Sigmoid colon (tissue), 6 donors: ENCODE measurements at regions not wholly inside any gene's neighbourhood (a gene's known extent, or its start where the extent isn't known, plus 50 kb on each side); places are given as distances from the start of the nearest gene placed in this dataset.
"Not testable (repeated sequence)": the region's sequence is repeated elsewhere in the genome, so short reads cannot be mapped to it uniquely, and the experiment has no call there.

Experiments used
- DNase-seq: peaks from one replicate; pipeline ENCODE4 v3.0.0-alpha.2; 2019
- H3K27ac ChIP-seq, 4 donors: fragments of 200-600 bp; sonication (generic); one replicate each; pipeline ENCODE4 v1.5.1; 2016 to 2019; ENCODE audit warnings: mild to moderate bottlenecking in 1 of 4
- H3K27me3 ChIP-seq, 3 donors: fragments of 200-600 bp; sonication (generic); one replicate each; pipeline ENCODE4 v1.5.1; 2019; ENCODE audit warnings: mild to moderate bottlenecking in 1 of 3
- H3K36me3 ChIP-seq, 4 donors: fragments of 200-600 bp; sonication (generic); one replicate each; pipeline ENCODE4 v1.5.1; 2016 to 2019
- H3K4me1 ChIP-seq, 4 donors: fragments of 200-600 bp; sonication (generic); one replicate each; pipeline ENCODE4 v1.5.1; 2017 to 2019
- H3K4me3 ChIP-seq, 4 donors: fragments of 200-600 bp; sonication (generic); one replicate each; pipeline ENCODE4 v1.5.1; 2017 to 2019; ENCODE audit warnings: mild to moderate bottlenecking in 2 of 4, moderate library complexity in 1 of 4
- H3K9me3 ChIP-seq, 4 donors: fragments of 200-600 bp in 3 of 4; sonication (generic) in 3 of 4; one replicate each; pipeline versions ENCODE4 v1.5.1 to v1.6.1; 2013 to 2019
- EP300 ChIP-seq, 4 donors: sonication (generic); formaldehyde crosslinking; IDR thresholded peaks; one replicate each; pipeline ENCODE4 v1.6.1; 2017; ENCODE audit warnings: antibody characterized with exemption in 4 of 4
- POLR2A ChIP-seq, 2 donors: fragments of 450-650 bp; IDR thresholded peaks; one replicate each; pipeline ENCODE4 v1.6.1; 2016; ENCODE audit warnings: antibody characterized with exemption in 2 of 2, mild to moderate bottlenecking in 2 of 2, moderate library complexity in 2 of 2
- POLR2AphosphoS5 ChIP-seq, 4 donors: sonication (generic); formaldehyde crosslinking; IDR thresholded peaks; one replicate each; pipeline ENCODE4 v1.6.1; 2017; ENCODE audit warnings: antibody characterized with exemption in 4 of 4
- WGBS, 2 donors: extraction: QIAGEN DNeasy Blood & Tissue Kit; methylation state at CpG; one replicate each; pipeline ENCODE4 v1.1.7; 2013; 5-methylcytosine and 5-hydroxymethylcytosine counted together
- intact Hi-C: fragments of 100-400 bp; cut with DNase I; formaldehyde crosslinking; loops from one replicate; pipeline ENCODE4 v1.15.1; 2023
- TF ChIP-seq, protein P1 (sequence below), 4 experiments: fragments of 450-650 bp in 3 of 4; fragments of 200-600 bp in 1 of 4; IDR thresholded peaks; one replicate each; pipeline ENCODE4 v1.5.1; 2016 to 2019; ENCODE audit warnings: antibody characterized with exemption in 4 of 4, mild to moderate bottlenecking in 3 of 4, moderate library complexity in 2 of 4
- donor health status: healthy with polysubstance abuse.
- donor health status: healthy.

DNA sequence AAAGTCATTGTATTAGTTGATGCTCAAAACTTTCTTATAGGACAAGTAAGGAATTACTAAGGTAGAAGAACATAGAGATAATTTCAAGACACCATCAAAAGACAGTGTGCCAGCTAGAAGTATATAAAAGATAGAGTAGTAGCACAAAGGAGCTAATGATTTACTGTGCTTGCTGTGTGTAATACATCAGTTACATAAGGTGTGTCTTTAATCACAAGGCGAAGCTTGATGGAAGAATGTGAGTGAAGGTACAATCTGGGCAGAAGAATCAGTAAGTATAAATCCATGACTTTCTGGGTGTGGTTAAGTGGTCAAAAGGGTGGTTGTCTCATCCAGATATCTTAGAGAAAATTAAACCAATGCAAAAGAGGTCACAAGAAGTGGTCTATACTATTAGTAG is 95.1 kb upstream of the BOD1L1 start:
- Histone ChIP-seq H3K4me1 (no peaks in the 10 kb centered on the region), H3K36me3 (no peaks in the 10 kb centered on the region), H3K4me3 (no peak overlapping the region), H3K27ac (no peak overlapping the region), H3K9me3 (no peaks in the 10 kb centered on the region), H3K27me3 (no peaks in the 10 kb centered on the region)
- 35 to 76% methylated on average over 1 of the region's 1 CpG for WGBS, 2 donors
- no peak for TF ChIP-seq POLR2AphosphoS5 (IDR thresholded peaks at IDR 0.05)
- TF ChIP-seq EP300 (IDR thresholded peaks at IDR 0.05) = no peak
- TF ChIP-seq, protein P1, sequence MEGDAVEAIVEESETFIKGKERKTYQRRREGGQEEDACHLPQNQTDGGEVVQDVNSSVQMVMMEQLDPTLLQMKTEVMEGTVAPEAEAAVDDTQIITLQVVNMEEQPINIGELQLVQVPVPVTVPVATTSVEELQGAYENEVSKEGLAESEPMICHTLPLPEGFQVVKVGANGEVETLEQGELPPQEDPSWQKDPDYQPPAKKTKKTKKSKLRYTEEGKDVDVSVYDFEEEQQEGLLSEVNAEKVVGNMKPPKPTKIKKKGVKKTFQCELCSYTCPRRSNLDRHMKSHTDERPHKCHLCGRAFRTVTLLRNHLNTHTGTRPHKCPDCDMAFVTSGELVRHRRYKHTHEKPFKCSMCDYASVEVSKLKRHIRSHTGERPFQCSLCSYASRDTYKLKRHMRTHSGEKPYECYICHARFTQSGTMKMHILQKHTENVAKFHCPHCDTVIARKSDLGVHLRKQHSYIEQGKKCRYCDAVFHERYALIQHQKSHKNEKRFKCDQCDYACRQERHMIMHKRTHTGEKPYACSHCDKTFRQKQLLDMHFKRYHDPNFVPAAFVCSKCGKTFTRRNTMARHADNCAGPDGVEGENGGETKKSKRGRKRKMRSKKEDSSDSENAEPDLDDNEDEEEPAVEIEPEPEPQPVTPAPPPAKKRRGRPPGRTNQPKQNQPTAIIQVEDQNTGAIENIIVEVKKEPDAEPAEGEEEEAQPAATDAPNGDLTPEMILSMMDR (IDR thresholded peaks at IDR 0.05) = no peak
- no peak for TF ChIP-seq POLR2A (IDR thresholded peaks at IDR 0.05)
- no peak for DNase-seq
- intact Hi-C loops = no loop called here

DNA sequence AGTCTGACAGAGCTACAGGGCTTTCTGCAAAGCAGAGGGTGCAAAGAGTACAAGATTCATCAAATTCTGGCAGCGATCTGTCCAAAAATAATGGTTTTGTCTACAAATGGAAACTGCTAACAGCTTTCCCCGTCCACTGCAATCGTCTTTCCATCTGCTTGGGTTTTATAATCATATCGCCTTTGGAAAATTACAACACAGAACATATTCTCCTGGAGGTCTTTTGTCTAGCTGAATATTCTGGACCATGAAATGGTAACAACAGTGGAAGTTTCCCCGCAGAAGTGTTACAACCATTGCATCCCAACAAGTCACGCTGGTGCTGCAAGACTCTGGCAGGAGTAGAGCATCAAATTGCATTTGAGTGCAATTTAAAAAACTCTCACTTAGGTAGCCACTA is 101.2 kb upstream of the BOD1L1 start:
- Histone ChIP-seq H3K36me3 (no peaks in the 10 kb centered on the region), H3K27ac (no peak overlapping the region), H3K27me3 (no peaks in the 10 kb centered on the region), H3K4me1 (no peaks in the 10 kb centered on the region), H3K4me3 (no peak overlapping the region), H3K9me3 (no peaks in the 10 kb centered on the region)
- no peak for DNase-seq
- intact Hi-C loops = no loop called here
- 83 to 89% methylated on average over 6 of the region's 6 CpGs for WGBS, 2 donors
- TF ChIP-seq POLR2AphosphoS5 (IDR thresholded peaks at IDR 0.05) = no peak
- no peak for TF ChIP-seq EP300 (IDR thresholded peaks at IDR 0.05)
- no peak for TF ChIP-seq POLR2A (IDR thresholded peaks at IDR 0.05)
- TF ChIP-seq, protein P1 (IDR thresholded peaks at IDR 0.05) = no peak

DNA sequence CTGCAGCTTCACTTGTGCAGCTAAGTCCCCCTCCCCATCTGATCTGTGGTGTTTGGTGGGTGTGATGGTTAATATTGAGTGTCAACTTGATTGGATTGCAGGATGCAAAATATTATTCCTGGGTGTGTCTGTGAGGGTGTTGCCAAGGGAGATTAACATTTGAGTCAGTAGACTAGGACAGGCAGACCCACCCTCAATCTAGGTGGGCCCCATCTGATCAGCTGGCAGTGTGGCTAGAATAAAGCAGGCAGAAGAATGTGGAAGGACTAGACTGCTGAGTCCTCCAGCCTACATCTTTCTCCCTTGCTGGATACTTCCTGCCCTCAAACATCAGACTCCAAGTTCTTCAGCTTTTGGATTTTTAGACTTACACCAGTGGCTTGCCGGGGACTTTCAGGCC is 103.5 kb upstream of the BOD1L1 start:
- Histone ChIP-seq H3K9me3 (no peaks in the 10 kb centered on the region), H3K27ac (no peak overlapping the region), H3K4me3 (no peak overlapping the region), H3K27me3 (no peaks in the 10 kb centered on the region), H3K36me3 (no peaks in the 10 kb centered on the region), H3K4me1 (no peaks in the 10 kb centered on the region)
- no peak for DNase-seq
- intact Hi-C loops = no loop called here
- no peak for TF ChIP-seq POLR2AphosphoS5 (IDR thresholded peaks at IDR 0.05)
- TF ChIP-seq EP300 (IDR thresholded peaks at IDR 0.05) = no peak
- TF ChIP-seq, protein P1 (IDR thresholded peaks at IDR 0.05) = no peak
- no peak for TF ChIP-seq POLR2A (IDR thresholded peaks at IDR 0.05)
- 90 to 93% methylated on average over 1 of the region's 1 CpG for WGBS, 2 donors

DNA sequence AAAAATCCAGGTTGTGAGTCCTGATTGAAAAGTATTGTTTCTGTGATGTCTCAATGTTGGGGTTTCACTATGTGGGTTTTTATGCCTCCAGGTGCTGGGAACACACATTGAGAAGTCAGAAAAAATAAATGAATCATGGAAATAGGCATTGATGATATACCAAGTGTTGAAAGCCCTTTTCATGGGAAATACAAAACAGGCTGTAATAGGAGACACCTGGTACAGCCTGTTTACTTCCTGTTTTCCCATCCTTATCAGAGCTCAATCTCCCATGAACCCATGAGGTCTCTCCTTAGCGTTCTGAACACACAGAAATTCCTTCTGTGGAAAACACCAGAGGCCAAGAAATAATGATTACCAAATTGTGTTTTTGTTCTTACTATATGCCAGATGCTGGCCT is 106.3 kb upstream of the BOD1L1 start:
- H3K27ac ChIP-seq = no peak overlapping the region
- H3K36me3 ChIP-seq = no peaks in the 10 kb centered on the region
- no peaks in the 10 kb centered on the region for H3K9me3 ChIP-seq
- DNase-seq = no peak
- H3K4me3 ChIP-seq = no peak overlapping the region
- intact Hi-C loops = no loop called here
- no peaks in the 10 kb centered on the region for H3K4me1 ChIP-seq
- no peaks in the 10 kb centered on the region for H3K27me3 ChIP-seq
- WGBS, 2 donors = 17 to 34% methylated on average over 1 of the region's 1 CpG
- no peak for TF ChIP-seq EP300 (IDR thresholded peaks at IDR 0.05)
- TF ChIP-seq, protein P1 (IDR thresholded peaks at IDR 0.05) = no peak
- no peak for TF ChIP-seq POLR2A (IDR thresholded peaks at IDR 0.05)
- TF ChIP-seq POLR2AphosphoS5 (IDR thresholded peaks at IDR 0.05) = no peak

DNA sequence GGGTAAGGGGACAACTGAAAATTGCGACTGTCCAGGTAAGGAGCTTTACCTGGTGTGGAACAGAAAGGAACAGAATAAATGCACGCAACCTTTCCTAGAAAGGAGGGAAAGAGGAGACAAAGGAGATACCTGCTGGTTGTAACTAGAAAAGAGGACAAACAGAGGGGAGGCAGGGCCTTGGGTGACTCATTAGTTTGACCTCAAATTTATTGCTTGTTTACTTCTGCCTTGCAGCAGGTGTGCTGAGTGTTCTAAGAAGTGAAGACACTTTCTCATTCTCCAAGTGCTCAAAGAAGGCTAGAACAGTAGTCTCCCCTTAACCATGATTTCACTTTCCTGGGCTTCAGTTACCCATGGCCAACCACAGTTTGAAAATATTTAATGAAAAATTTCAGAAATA is 123.1 kb upstream of the BOD1L1 start:
- Histone ChIP-seq H3K36me3 (no peaks in the 10 kb centered on the region), H3K27me3 (no peaks in the 10 kb centered on the region), H3K4me3 (no peak overlapping the region), H3K27ac (no peak overlapping the region), H3K9me3 (no peaks in the 10 kb centered on the region), H3K4me1 (no peaks in the 10 kb centered on the region)
- TF ChIP-seq POLR2A (IDR thresholded peaks at IDR 0.05) = no peak
- no peak for TF ChIP-seq POLR2AphosphoS5 (IDR thresholded peaks at IDR 0.05)
- no peak for TF ChIP-seq EP300 (IDR thresholded peaks at IDR 0.05)
- TF ChIP-seq, protein P1 (IDR thresholded peaks at IDR 0.05) = no peak
- DNase-seq = no peak
- intact Hi-C loops = no loop called here
- 35 to 83% methylated on average over 2 of the region's 2 CpGs for WGBS, 2 donors

DNA sequence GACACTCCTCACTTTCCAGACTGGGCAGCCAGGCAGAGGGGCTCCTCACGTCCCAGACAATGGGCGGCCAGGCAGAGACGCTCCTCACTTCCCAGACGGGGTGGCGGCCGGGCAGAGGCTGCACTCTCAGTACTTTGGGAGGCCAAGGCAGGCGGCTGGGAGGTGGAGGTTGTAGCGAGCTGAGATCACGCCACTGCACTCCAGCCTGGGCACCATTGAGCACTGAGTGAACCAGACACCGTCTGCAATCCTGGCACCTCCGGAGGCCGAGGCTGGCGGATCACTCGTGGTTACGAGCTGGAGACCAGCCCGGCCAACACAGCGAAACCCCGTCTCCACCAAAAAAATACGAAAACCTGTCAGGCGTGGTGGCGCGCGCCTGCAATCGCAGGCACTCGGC is 134.1 kb upstream of the BOD1L1 start:
- 91 to 95% methylated on average over 25 of the region's 25 CpGs for WGBS, 2 donors
- H3K27ac ChIP-seq, H3K4me1 ChIP-seq, intact Hi-C loops, H3K27me3 ChIP-seq, H3K4me3 ChIP-seq, H3K36me3 ChIP-seq, DNase-seq, H3K9me3 ChIP-seq: not testable (repeated sequence)
